ENCODE measurements at regions not wholly inside any gene's neighbourhood (a gene's known extent, or its start where the extent isn't known, plus 50 kb on each side); places are given as distances from the start of the nearest gene placed in this dataset.
"Not testable (repeated sequence)": the region's sequence is repeated elsewhere in the genome, so short reads cannot be mapped to it uniquely, and the experiment has no call there.

DNA sequence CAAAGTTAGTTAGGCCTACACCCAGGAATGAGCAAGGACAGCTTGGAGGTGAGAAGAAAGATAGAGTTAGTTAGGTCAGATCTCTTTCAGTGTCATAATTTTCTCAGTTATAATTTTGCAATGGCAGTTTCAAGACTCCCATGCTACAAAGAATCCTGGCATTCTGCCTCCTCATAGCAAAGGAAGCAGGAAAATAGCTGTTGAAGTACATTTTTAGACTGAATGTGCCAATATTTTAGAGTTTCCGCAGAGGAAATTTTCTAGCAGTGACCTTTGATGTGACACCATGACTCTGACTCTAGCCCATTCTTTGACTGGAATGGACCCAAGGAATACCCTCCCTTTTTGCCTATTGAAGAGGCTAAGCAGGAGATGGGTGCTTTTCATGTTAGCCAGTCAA, 371.7 kb downstream of the PIK3C3 start:
- Histone ChIP-seq H3K36me3 (no peaks in the 10 kb centered on the region), H3K9ac (ENCODE audit: low read depth in 2 of 2, low read length in 2 of 2) (no peak overlapping the region), H3K9me3 (no peaks in the 10 kb centered on the region), H3K4me3 (no peak overlapping the region), H3K27ac (no peak overlapping the region), H3K4me1 (no peaks in the 10 kb centered on the region), H3K27me3 (no peaks in the 10 kb centered on the region)
- TF ChIP-seq, protein P1, sequence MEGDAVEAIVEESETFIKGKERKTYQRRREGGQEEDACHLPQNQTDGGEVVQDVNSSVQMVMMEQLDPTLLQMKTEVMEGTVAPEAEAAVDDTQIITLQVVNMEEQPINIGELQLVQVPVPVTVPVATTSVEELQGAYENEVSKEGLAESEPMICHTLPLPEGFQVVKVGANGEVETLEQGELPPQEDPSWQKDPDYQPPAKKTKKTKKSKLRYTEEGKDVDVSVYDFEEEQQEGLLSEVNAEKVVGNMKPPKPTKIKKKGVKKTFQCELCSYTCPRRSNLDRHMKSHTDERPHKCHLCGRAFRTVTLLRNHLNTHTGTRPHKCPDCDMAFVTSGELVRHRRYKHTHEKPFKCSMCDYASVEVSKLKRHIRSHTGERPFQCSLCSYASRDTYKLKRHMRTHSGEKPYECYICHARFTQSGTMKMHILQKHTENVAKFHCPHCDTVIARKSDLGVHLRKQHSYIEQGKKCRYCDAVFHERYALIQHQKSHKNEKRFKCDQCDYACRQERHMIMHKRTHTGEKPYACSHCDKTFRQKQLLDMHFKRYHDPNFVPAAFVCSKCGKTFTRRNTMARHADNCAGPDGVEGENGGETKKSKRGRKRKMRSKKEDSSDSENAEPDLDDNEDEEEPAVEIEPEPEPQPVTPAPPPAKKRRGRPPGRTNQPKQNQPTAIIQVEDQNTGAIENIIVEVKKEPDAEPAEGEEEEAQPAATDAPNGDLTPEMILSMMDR (IDR thresholded peaks at IDR 0.05), result no peak
- DNase-seq, result no peak
- intact Hi-C loops (cut with DNase I), result no loop called here

- Histone ChIP-seq H3K4me3 (no peak overlapping the region), H3K36me3 (no peaks in the 10 kb centered on the region), H3K9ac (ENCODE audit: low read depth in 2 of 2, low read length in 2 of 2) (no peak overlapping the region), H3K27ac (no peak overlapping the region), H3K9me3 (no peaks in the 10 kb centered on the region), H3K27me3 (no peaks in the 10 kb centered on the region), H3K4me1 (no peaks in the 10 kb centered on the region)
- TF ChIP-seq, protein P1 (IDR thresholded peaks at IDR 0.05), result no peak
- intact Hi-C loops (cut with DNase I), result no loop called here
- DNase-seq, result no peak
Observed at GRCh38 chr18:42328931-42329330, 373.9 kb downstream of the PIK3C3 start.

DNA sequence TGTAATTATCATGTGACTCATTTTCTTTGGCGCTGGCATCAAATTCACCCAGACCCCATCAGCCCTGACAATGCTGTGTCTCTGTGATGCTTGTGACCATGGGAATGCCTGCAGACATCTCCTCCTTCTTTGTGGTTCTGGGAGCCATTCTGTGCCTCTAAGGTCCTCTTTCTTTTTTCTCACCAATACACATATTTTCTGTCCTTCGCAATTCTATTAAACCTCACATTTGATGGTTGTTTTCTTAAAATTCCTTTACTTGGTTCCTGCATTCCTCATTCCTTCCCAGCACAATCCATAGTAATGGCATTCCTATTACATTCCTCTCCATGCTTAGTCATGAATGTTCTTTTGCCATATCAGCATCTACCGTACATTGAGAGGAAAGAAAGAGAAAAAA, 375.3 kb downstream of the PIK3C3 start:
- H3K36me3 ChIP-seq, result no peaks in the 10 kb centered on the region
- H3K4me1 ChIP-seq, result no peaks in the 10 kb centered on the region
- H3K4me3 ChIP-seq, result no peak overlapping the region
- no peak overlapping the region for H3K27ac ChIP-seq
- TF ChIP-seq, protein P1 (IDR thresholded peaks at IDR 0.05), result no peak
- H3K9ac ChIP-seq (ENCODE audit: low read depth in 2 of 2, low read length in 2 of 2), result no peak overlapping the region
- DNase-seq, result no peak
- H3K27me3 ChIP-seq, result no peaks in the 10 kb centered on the region
- intact Hi-C loops (cut with DNase I), result no loop called here
- H3K9me3 ChIP-seq, result no peaks in the 10 kb centered on the region

DNA sequence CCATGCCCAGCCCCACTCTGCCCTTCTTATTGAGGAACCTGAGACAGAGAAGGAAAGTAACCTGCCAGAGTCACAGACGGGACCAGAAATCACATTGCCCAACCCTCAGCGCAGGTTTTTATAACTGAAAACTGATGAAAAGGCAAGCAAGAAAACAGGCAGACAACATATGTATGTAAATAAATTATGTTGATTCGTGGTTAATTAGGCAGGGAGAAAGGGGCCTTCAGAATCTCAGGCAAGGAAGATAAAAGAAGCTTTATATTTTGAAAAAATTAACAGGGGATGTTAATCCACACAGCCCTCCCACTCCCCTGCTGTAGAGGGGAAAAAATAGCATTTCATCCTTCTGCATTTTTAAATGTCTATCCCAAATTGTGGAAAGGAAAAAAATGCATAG, 378.5 kb downstream of the PIK3C3 start:
- Histone ChIP-seq H3K9me3 (no peaks in the 10 kb centered on the region), H3K36me3 (no peaks in the 10 kb centered on the region), H3K27ac (no peak overlapping the region), H3K4me3 (no peak overlapping the region), H3K9ac (ENCODE audit: low read depth in 2 of 2, low read length in 2 of 2) (no peak overlapping the region), H3K27me3 (no peaks in the 10 kb centered on the region), H3K4me1 (no peaks in the 10 kb centered on the region)
- TF ChIP-seq, protein P1 (IDR thresholded peaks at IDR 0.05), result no peak
- intact Hi-C loops (cut with DNase I), result no loop called here
- no peak for DNase-seq

DNA sequence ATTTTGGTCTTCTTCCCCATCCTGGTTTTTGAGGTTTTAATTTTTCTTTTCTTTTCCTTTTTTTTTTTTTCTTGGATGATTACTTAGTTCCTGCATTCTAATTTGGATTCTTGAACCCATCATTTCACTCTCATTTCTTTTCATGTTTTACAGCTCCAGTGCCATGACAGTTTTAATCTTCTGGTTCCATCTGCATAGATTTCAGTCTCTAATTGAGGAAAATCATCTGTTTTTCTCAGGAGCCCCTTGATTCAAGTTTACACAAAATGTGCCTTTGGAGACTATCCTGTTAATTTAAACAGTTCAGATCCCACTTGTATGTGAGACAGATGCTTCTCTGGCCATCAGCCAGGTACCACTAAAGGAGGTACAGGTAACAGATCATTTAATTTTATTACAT, 379.9 kb downstream of the PIK3C3 start:
- DNase-seq, result no peak
- no peak overlapping the region for H3K9ac ChIP-seq (ENCODE audit: low read depth in 2 of 2, low read length in 2 of 2)
- TF ChIP-seq, protein P1 (IDR thresholded peaks at IDR 0.05), result no peak
- intact Hi-C loops (cut with DNase I), result no loop called here
- no peak overlapping the region for H3K4me3 ChIP-seq
- H3K9me3 ChIP-seq, result no peaks in the 10 kb centered on the region
- no peaks in the 10 kb centered on the region for H3K36me3 ChIP-seq
- no peak overlapping the region for H3K27ac ChIP-seq
- no peaks in the 10 kb centered on the region for H3K27me3 ChIP-seq
- H3K4me1 ChIP-seq, result no peaks in the 10 kb centered on the region

GRCh38 chr18:42336139-42336538, 381.1 kb downstream of the PIK3C3 start:
- TF ChIP-seq, protein P1 (IDR thresholded peaks at IDR 0.05), result no peak
- no peak overlapping the region for H3K4me3 ChIP-seq
- intact Hi-C loops (cut with DNase I), result no loop called here
- H3K9me3 ChIP-seq, result no peaks in the 10 kb centered on the region
- H3K27me3 ChIP-seq, result no peaks in the 10 kb centered on the region
- DNase-seq, result no peak
- H3K36me3 ChIP-seq, result no peaks in the 10 kb centered on the region
- no peak overlapping the region for H3K27ac ChIP-seq
- no peaks in the 10 kb centered on the region for H3K4me1 ChIP-seq
- no peak overlapping the region for H3K9ac ChIP-seq (ENCODE audit: low read depth in 2 of 2, low read length in 2 of 2)

DNA sequence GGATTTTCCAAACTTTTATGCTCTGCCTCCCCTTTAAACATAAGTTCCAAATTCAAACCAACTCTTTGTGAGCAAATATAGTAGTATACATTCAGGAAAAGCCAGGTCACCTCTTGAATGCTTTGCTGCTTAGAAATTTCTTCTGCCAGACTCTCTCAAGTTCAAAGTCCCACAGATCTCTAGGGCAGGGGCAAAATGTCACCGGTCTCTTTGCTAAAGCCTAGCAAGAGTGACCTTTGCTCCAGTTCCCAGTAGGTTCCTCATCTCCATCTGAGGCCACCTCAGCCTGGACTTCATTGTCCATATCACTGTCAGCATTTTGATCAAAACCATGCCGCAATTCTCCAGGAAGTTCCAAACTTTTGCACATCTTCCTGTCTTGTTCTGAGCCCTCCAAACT, 382.3 kb downstream of the PIK3C3 start:
- H3K4me1 ChIP-seq; H3K9me3 ChIP-seq; intact Hi-C loops (cut with DNase I); H3K27ac ChIP-seq; H3K36me3 ChIP-seq; H3K4me3 ChIP-seq; H3K9ac ChIP-seq (ENCODE audit: low read depth in 2 of 2, low read length in 2 of 2); DNase-seq; H3K27me3 ChIP-seq: not testable (repeated sequence)
